ENCODE measurements at regions not wholly inside any gene's neighbourhood (a gene's known extent, or its start where the extent isn't known, plus 50 kb on each side); places are given as distances from the start of the nearest gene placed in this dataset.

DNA sequence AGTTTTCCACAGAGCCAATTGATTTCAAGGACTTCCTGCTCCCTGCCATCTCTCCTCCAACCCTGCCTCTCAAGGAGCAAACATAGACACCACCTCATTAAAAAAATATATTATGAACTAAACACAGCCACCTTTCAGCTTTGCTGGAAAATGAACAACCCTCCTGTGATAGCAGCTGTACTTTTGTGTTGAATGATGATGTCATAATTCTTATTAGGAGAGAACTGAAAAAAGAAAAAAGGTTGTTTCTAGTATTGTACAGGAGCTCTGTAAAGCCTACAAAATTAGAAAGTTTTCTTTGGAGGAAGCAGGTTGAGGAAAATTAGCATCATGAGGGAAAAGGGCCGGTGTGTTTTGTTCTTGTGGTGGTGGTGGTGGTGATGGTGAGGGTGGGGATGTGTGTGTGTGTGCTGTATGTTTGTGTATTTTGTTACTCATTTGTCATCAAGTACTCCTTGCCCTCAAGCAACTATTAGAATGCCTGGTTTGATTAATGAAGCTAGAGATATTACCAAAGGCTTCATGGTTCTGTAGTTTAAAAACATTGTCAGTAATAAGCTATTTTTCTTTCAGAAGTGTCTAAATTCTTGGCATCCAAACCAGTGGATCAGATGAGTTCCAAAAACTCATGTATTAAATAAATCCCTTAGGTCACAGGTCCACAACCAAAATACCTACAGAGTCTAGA lies 405.9 kb downstream of the TLE4 start:
- Histone ChIP-seq H3K4me3 (ENCODE audit: low read length) (no peak overlapping the region), H3K27ac (ENCODE audit: low read depth, low read length) (no peak overlapping the region), H3K9me3 (ENCODE audit: low read length) (no peaks in the 10 kb centered on the region), H3K4me1 (ENCODE audit: insufficient read depth, low read length) (no peaks in the 10 kb centered on the region), H3K36me3 (ENCODE audit: insufficient read depth, low read length) (no peaks in the 10 kb centered on the region), H3K27me3 (ENCODE audit: insufficient read depth, low read length, poor library complexity, severe bottlenecking) (no peaks in the 10 kb centered on the region)
- ChIA-PET POLR2A (no interaction called here), CTCF (interaction anchor here (1.0 kb wide), 1 partner anchor 9 kb away, joined by 3 read pairs; no protein-coding TSS in a partner anchor)
- peaks cover 3 to 50% of the 10 kb centered on the region in 2 donors for H3K27me3 Mint-ChIP-seq
- H3K4me3 Mint-ChIP-seq = no peak overlapping the region
- no peaks in the 10 kb centered on the region for H3K4me1 Mint-ChIP-seq
- H3K27ac Mint-ChIP-seq = no peak overlapping the region
- DNase-seq = no peak
- H3K36me3 Mint-ChIP-seq = no peaks in the 10 kb centered on the region
- no peaks in the 10 kb centered on the region for H3K9me3 Mint-ChIP-seq

DNA sequence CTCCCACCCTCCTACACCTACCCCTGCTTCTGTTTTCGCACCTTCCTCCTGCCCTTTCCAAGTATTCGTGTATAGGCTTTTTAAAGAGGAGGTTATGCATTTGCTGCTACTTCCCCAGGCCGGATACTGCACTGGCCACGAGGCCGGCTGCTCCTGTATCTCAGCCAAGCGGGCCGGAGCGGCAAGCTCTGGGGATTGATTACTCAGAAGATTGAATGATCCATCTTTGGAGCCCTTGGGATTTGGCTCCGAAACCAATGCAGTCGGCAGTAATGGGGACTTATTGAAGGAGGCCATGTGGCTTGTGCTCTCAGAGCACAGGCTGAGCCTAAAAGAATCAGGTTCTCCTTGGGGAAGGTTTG lies 405.3 kb downstream of the TLE4 start:
- Histone ChIP-seq H3K4me1 (ENCODE audit: insufficient read depth, low read length) (no peaks in the 10 kb centered on the region), H3K36me3 (ENCODE audit: insufficient read depth, low read length) (no peaks in the 10 kb centered on the region), H3K4me3 (ENCODE audit: low read length) (no peak overlapping the region), H3K27ac (ENCODE audit: low read depth, low read length) (no peak overlapping the region), H3K27me3 (ENCODE audit: insufficient read depth, low read length, poor library complexity, severe bottlenecking) (no peaks in the 10 kb centered on the region), H3K9me3 (ENCODE audit: low read length) (no peaks in the 10 kb centered on the region)
- Mint-ChIP-seq H3K9me3 (no peaks in the 10 kb centered on the region), H3K36me3 (no peaks in the 10 kb centered on the region), H3K27ac (no peak overlapping the region), H3K27me3 (peaks cover 5 to 49% of the 10 kb centered on the region in 2 donors), H3K4me1 (no peaks in the 10 kb centered on the region), H3K4me3 (no peak overlapping the region)
- ChIA-PET POLR2A (no interaction called here), CTCF (no interaction called here)
- DNase-seq = no peak

DNA sequence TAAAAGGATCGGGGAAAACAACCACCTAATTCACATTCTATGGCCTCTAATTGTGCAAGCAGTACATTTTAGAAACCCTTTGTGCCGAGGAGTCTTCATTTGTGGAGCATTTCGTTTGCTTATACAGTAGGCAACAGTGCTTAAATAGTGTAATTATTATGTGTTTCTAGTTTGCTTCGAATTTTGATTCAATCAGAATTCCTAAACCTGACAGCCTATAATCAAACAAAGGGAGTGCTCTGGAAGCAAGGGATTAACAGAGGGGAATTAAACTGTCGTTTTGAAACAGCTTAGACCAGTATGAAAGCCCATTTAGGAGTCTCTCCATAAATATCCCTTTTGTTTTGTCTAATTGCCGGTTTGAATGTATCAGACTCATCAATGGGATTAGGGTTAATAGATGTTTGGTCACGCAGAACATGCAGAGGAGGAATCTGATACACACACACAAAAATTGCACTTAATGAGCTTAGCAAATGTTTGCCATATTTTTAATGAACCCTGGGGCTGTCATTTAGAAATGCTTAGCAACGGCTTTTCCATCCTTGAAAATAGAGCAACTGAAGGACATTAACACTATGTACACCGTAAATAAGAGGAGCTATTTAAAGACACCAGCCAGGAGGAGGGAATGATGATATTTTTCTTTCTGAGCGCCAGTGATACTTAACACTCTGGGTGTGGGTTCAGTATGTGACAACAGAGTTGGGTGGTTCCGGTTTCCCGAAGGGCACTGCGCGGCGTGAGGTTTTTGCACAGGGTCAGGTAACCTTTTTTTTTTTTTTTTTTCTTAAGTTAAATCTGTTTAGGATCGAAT lies 404.7 kb downstream of the TLE4 start:
- Mint-ChIP-seq H3K9me3 (no peaks in the 10 kb centered on the region), H3K4me3 (no peak overlapping the region), H3K27me3 (peaks cover 7 to 46% of the 10 kb centered on the region in 2 donors), H3K4me1 (no peaks in the 10 kb centered on the region), H3K27ac (no peak overlapping the region), H3K36me3 (no peaks in the 10 kb centered on the region)
- Histone ChIP-seq H3K4me1 (ENCODE audit: insufficient read depth, low read length) (no peaks in the 10 kb centered on the region), H3K9me3 (ENCODE audit: low read length) (no peaks in the 10 kb centered on the region), H3K27me3 (ENCODE audit: insufficient read depth, low read length, poor library complexity, severe bottlenecking) (no peaks in the 10 kb centered on the region), H3K36me3 (ENCODE audit: insufficient read depth, low read length) (no peaks in the 10 kb centered on the region), H3K27ac (ENCODE audit: low read depth, low read length) (no peak overlapping the region), H3K4me3 (ENCODE audit: low read length) (no peak overlapping the region)
- no peak for DNase-seq
- POLR2A ChIA-PET = no interaction called here
- CTCF ChIA-PET = no interaction called here

DNA sequence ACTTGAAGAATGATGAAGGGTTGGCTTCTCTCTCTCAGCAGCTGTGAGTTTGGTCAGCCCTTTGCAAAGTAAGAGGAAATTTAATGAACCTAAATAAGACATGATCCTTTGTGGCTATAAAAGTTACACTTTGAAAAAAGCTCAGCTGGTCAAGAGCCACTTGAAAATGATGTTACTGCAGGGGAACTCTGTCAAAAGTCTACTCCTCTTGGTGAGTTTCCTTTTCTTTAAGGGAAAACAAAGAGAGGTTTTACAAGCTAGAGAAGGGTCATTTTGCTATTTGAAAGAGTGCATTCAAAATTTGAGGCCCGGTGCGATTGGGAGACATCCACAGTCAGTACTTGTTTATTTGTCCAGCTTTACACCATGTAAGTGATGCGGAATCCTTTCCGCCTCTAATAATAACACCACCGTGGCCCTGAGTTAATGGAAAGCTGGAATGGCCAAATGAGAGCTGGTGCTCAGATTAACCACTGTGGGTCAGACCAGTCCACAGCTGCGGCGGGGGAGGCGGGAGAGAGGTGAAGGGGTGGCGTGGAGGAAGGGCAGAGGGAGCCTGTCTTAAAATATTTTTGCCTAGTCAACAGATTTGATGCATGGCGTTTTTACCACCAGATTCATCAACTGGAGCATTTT lies 404.0 kb downstream of the TLE4 start:
- no peak overlapping the region for H3K4me3 Mint-ChIP-seq
- Histone ChIP-seq H3K4me1 (ENCODE audit: insufficient read depth, low read length) (no peaks in the 10 kb centered on the region), H3K27me3 (ENCODE audit: insufficient read depth, low read length, poor library complexity, severe bottlenecking) (no peaks in the 10 kb centered on the region), H3K36me3 (ENCODE audit: insufficient read depth, low read length) (no peaks in the 10 kb centered on the region), H3K27ac (ENCODE audit: low read depth, low read length) (no peak overlapping the region), H3K4me3 (ENCODE audit: low read length) (no peak overlapping the region), H3K9me3 (ENCODE audit: low read length) (no peaks in the 10 kb centered on the region)
- H3K4me1 Mint-ChIP-seq = no peaks in the 10 kb centered on the region
- ChIA-PET CTCF (no interaction called here), POLR2A (no interaction called here)
- H3K27ac Mint-ChIP-seq = no peak overlapping the region
- DNase-seq = no peak
- no peaks in the 10 kb centered on the region for H3K9me3 Mint-ChIP-seq
- H3K27me3 Mint-ChIP-seq = peaks cover 7 to 48% of the 10 kb centered on the region in 2 donors
- H3K36me3 Mint-ChIP-seq = no peaks in the 10 kb centered on the region

DNA sequence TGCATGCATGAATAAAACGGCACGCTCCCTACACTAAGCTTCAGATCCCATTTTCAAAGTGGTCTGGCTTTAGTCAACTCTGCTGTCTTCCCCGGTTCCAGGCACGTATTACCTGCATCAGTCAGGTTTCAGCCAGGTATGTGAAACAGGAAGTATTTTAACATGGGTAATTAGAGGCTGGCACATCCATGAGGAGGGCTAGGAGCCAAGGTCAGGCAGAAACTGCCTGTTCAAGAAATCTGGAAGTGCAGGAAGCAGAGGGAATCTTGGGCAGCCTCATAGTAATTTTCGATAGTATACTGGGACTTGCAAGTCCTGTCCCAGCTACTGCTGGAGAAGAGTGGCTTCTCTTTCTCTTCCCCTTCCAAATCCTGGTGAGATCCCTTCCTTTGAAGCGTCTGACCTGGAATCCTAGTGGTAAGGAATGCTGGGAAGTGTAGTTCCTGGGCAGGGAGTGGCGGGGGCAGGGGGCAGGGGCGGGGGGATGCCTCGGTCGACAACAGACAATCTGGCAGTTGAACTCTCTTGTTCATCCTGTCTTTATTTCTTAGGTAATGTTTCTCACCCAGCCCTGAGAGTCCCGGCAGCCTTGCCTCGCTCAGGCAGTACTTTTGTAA lies 403.1 kb downstream of the TLE4 start:
- Histone ChIP-seq H3K4me3 (ENCODE audit: low read length) (no peak overlapping the region), H3K36me3 (ENCODE audit: insufficient read depth, low read length) (no peaks in the 10 kb centered on the region), H3K27ac (ENCODE audit: low read depth, low read length) (no peak overlapping the region), H3K27me3 (ENCODE audit: insufficient read depth, low read length, poor library complexity, severe bottlenecking) (no peaks in the 10 kb centered on the region), H3K9me3 (ENCODE audit: low read length) (no peaks in the 10 kb centered on the region), H3K4me1 (ENCODE audit: insufficient read depth, low read length) (no peaks in the 10 kb centered on the region)
- H3K9me3 Mint-ChIP-seq = no peaks in the 10 kb centered on the region
- no peak overlapping the region for H3K4me3 Mint-ChIP-seq
- DNase-seq = no peak
- no peaks in the 10 kb centered on the region for H3K4me1 Mint-ChIP-seq
- peaks cover 7 to 48% of the 10 kb centered on the region in 2 donors for H3K27me3 Mint-ChIP-seq
- CTCF ChIA-PET = no interaction called here
- no peaks in the 10 kb centered on the region for H3K36me3 Mint-ChIP-seq
- POLR2A ChIA-PET = no interaction called here
- no peak overlapping the region for H3K27ac Mint-ChIP-seq

DNA sequence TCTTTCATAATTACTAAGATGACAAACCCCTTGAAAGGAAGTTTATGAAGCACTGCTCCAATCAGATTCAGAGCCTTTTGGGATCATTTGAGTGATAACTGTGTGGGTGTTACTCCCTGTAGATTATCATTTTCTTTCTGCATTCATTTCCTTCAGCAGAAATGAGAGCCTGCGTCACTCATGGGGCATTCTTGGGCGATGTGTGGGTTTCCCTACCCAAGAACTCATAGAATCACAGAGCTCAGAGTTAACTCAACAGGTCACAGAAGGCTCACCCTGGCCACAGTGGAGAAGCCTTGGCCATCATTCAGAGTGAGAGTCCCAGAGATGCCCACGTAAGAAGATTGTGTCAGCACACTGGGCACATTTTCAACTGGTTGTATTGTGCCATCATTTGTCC lies 401.9 kb downstream of the TLE4 start:
- Mint-ChIP-seq H3K36me3 (no peaks in the 10 kb centered on the region), H3K9me3 (no peaks in the 10 kb centered on the region), H3K4me1 (no peaks in the 10 kb centered on the region), H3K27ac (no peak overlapping the region), H3K4me3 (no peak overlapping the region), H3K27me3 (peaks cover 10 to 43% of the 10 kb centered on the region in 2 donors)
- no peaks in the 10 kb centered on the region for H3K27me3 ChIP-seq (ENCODE audit: insufficient read depth, low read length, poor library complexity, severe bottlenecking)
- no peaks in the 10 kb centered on the region for H3K4me1 ChIP-seq (ENCODE audit: insufficient read depth, low read length)
- no peaks in the 10 kb centered on the region for H3K9me3 ChIP-seq (ENCODE audit: low read length)
- H3K4me3 ChIP-seq (ENCODE audit: low read length) = no peak overlapping the region
- H3K36me3 ChIP-seq (ENCODE audit: insufficient read depth, low read length) = no peaks in the 10 kb centered on the region
- ChIA-PET CTCF (no interaction called here), POLR2A (no interaction called here)
- no peak overlapping the region for H3K27ac ChIP-seq (ENCODE audit: low read depth, low read length)
- DNase-seq = no peak

DNA sequence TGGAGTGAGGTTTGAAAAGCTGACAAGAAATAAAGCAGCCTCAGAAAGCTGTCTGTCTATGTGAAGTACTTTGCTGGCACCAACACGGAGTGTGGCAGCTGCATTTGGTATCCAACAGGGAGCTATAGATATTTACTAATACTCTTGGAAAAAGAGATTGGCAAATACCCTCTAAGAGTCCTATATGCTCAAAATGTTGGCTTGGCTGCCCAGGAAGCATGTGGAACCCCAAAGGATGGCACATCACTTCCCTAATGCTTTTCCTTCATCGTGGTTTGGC lies 398.3 kb downstream of the TLE4 start:
- Histone ChIP-seq H3K36me3 (ENCODE audit: insufficient read depth, low read length) (no peaks in the 10 kb centered on the region), H3K4me1 (ENCODE audit: insufficient read depth, low read length) (no peaks in the 10 kb centered on the region), H3K27ac (ENCODE audit: low read depth, low read length) (no peak overlapping the region), H3K27me3 (ENCODE audit: insufficient read depth, low read length, poor library complexity, severe bottlenecking) (no peaks in the 10 kb centered on the region), H3K9me3 (ENCODE audit: low read length) (no peaks in the 10 kb centered on the region), H3K4me3 (ENCODE audit: low read length) (no peak overlapping the region)
- H3K9me3 Mint-ChIP-seq = no peaks in the 10 kb centered on the region
- H3K27ac Mint-ChIP-seq = no peak overlapping the region
- no peaks in the 10 kb centered on the region for H3K36me3 Mint-ChIP-seq
- no peak for DNase-seq
- H3K4me3 Mint-ChIP-seq = no peak overlapping the region
- H3K4me1 Mint-ChIP-seq = no peaks in the 10 kb centered on the region
- H3K27me3 Mint-ChIP-seq = peaks cover 13 to 39% of the 10 kb centered on the region in 2 donors
- POLR2A ChIA-PET = no interaction called here
- CTCF ChIA-PET = no interaction called here

DNA sequence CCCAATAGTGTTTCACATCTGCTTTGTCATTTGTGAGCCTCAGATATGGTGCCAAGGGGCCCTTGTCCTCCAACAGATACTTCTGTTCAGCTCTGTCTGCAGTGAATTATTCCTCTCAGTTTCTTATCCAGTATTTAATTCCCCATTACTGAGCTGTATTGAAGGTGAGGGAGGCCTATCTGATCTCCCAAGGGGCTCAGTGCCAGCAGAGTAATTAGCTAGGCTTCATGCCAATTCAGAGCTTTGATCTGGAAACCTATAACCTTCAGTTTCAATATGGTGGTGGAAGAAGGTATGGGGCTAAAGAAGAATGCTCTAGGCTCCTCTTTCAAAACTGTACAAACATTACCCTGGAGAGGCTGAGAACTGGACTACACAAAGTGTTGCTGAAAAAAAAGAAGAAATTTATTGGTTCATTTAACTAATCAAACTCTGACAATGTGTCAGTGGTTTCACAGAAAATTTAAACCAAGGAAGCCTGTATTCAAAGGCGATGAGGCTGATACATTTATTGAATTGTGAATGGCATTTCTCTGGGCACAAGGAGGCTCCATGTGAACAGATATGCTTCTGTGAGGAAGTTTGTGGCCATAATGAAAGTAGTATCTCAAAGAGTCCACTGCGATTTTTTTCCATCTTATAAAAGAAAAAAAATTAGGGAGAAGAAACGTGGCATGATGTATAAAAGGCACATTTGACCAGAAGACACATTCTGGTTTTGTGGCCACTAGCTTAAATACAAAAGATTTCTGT lies 397.8 kb downstream of the TLE4 start:
- Mint-ChIP-seq H3K27me3 (peaks cover 13 to 39% of the 10 kb centered on the region in 2 donors), H3K4me3 (no peak overlapping the region), H3K36me3 (no peaks in the 10 kb centered on the region), H3K27ac (no peak overlapping the region), H3K9me3 (no peaks in the 10 kb centered on the region), H3K4me1 (no peaks in the 10 kb centered on the region)
- H3K4me1 ChIP-seq (ENCODE audit: insufficient read depth, low read length) = no peaks in the 10 kb centered on the region
- no peak for DNase-seq
- H3K4me3 ChIP-seq (ENCODE audit: low read length) = no peak overlapping the region
- ChIA-PET POLR2A (no interaction called here), CTCF (interaction anchor here (0.9 kb wide), 1 partner anchor 8 kb away, joined by 3 read pairs; no protein-coding TSS in a partner anchor)
- no peaks in the 10 kb centered on the region for H3K9me3 ChIP-seq (ENCODE audit: low read length)
- H3K36me3 ChIP-seq (ENCODE audit: insufficient read depth, low read length) = no peaks in the 10 kb centered on the region
- no peak overlapping the region for H3K27ac ChIP-seq (ENCODE audit: low read depth, low read length)
- no peaks in the 10 kb centered on the region for H3K27me3 ChIP-seq (ENCODE audit: insufficient read depth, low read length, poor library complexity, severe bottlenecking)
